Lower lobe of right lung (tissue), 2 donors: ENCODE measurements at regions not wholly inside any gene's neighbourhood (a gene's known extent, or its start where the extent isn't known, plus 50 kb on each side); places are given as distances from the start of the nearest gene placed in this dataset.
"Not testable (repeated sequence)": the region's sequence is repeated elsewhere in the genome, so short reads cannot be mapped to it uniquely, and the experiment has no call there.

Experiments
- ATAC-seq, 2 donors: fragments of 200-7000 bp; cut with Tn5 transposase; one replicate each; pipeline ENCODE4 v1.9.1; 2020 to 2022; ENCODE audit warnings: mild to moderate bottlenecking in 2 of 2, moderate library complexity in 2 of 2
- DNase-seq: peaks from one replicate; pipeline ENCODE4 v3.0.0-alpha.2; 2020
- H3K27ac ChIP-seq: fragments of 200-600 bp; one replicate; pipeline ENCODE4 v1.8.0; 2022
- H3K27me3 ChIP-seq: fragments of 200-600 bp; one replicate; pipeline ENCODE4 v1.8.0; 2022; ENCODE audit warnings: low read depth
- H3K36me3 ChIP-seq: fragments of 200-600 bp; one replicate; pipeline ENCODE4 v1.8.0; 2022; ENCODE audit warnings: mild to moderate bottlenecking
- H3K4me1 ChIP-seq: fragments of 200-600 bp; one replicate; pipeline ENCODE4 v1.8.0; 2022
- H3K4me3 ChIP-seq: fragments of 200-600 bp; one replicate; pipeline ENCODE4 v1.8.0; 2022; ENCODE audit warnings: mild to moderate bottlenecking
- H3K9me3 ChIP-seq: fragments of 200-600 bp; one replicate; pipeline ENCODE4 v1.8.0; 2022
- intact Hi-C: fragments of 100-400 bp; cut with DNase I; formaldehyde crosslinking; loops from one replicate; pipeline ENCODE4 v1.11.0; 2022
- TF ChIP-seq, protein P1 (sequence below): fragments of 200-600 bp; IDR thresholded peaks from one replicate; pipeline ENCODE4 v1.8.0; 2022; ENCODE audit warnings: antibody characterized with exemption, mild to moderate bottlenecking
- donor health status: DM: no; HTN: yes; CAD: no; lungs with severe emphysema.

DNA sequence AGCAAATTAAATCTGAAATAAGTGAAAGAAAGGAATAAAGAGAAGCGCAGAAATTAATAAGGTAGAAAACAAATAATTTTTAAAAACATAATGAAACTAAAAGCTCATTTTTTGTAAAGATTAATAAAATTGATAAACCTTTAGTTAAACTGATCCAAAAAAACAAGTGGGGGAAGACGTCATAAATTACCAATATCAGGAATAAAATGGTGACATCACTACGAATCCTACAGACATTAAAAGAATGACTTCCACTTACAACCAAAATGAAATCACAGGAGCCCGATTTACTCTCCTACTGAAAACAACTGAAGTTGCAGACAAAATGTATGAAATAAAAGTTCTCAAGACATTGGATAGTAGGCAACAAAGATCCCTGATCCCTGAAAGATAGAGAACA lies 68.1 kb upstream of the IFFO2 start:
- ATAC-seq: no peak
- H3K4me3 ChIP-seq: no peak overlapping the region
- DNase-seq: no peak

DNA sequence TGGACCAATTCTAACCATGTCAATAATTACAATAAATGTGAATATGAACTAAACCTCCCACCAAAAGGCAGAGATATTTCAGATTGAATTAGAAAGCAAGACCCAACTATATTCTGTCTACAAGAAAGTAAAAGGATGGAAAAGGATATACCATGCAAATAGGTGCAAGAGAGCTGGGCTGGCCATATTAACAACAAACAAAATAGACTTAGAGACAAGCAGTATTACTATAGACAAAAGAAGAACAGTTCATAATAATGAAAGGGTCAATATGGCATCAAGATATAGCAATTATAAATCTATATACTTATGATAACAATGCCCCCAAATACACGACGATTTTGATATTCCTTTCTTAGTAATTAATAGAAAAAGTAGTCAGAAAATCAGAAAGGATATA lies 67.3 kb upstream of the IFFO2 start:
- H3K4me3 ChIP-seq: no peak overlapping the region
- no peaks in the 10 kb centered on the region for H3K36me3 ChIP-seq
- no peak for ATAC-seq
- intact Hi-C loops: no loop called here
- no peaks in the 10 kb centered on the region for H3K4me1 ChIP-seq
- H3K9me3 ChIP-seq: no peaks in the 10 kb centered on the region
- no peak overlapping the region for H3K27ac ChIP-seq
- TF ChIP-seq, protein P1, sequence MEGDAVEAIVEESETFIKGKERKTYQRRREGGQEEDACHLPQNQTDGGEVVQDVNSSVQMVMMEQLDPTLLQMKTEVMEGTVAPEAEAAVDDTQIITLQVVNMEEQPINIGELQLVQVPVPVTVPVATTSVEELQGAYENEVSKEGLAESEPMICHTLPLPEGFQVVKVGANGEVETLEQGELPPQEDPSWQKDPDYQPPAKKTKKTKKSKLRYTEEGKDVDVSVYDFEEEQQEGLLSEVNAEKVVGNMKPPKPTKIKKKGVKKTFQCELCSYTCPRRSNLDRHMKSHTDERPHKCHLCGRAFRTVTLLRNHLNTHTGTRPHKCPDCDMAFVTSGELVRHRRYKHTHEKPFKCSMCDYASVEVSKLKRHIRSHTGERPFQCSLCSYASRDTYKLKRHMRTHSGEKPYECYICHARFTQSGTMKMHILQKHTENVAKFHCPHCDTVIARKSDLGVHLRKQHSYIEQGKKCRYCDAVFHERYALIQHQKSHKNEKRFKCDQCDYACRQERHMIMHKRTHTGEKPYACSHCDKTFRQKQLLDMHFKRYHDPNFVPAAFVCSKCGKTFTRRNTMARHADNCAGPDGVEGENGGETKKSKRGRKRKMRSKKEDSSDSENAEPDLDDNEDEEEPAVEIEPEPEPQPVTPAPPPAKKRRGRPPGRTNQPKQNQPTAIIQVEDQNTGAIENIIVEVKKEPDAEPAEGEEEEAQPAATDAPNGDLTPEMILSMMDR: no peak
- H3K27me3 ChIP-seq: no peaks in the 10 kb centered on the region
- no peak for DNase-seq

More for the DNA sequence above, 68.1 kb upstream of the IFFO2 start:
- TF ChIP-seq, protein P1: no peak
- intact Hi-C loops: no loop called here
- H3K36me3 ChIP-seq: no peaks in the 10 kb centered on the region
- no peaks in the 10 kb centered on the region for H3K9me3 ChIP-seq
- H3K27me3 ChIP-seq: no peaks in the 10 kb centered on the region
- H3K27ac ChIP-seq: no peak overlapping the region
- H3K4me1 ChIP-seq: no peaks in the 10 kb centered on the region

DNA sequence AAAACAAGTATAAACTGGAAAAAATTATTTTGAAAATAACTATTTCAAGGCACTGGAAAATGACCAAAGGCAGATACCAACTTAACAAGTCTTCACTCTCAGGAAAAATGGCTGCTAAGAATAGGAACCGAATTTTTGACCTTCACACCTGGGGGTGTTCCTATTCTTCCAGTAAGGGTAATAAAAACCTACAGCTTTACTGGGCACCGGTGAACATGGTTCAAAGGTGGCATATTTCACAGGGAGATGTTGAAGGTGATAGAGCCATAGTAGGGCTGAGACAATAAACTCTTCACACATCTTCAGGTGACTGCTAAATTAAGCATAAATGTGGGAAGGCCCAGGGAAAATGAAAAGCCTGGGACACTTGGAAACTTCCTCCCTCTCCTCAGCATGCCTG lies 65.4 kb upstream of the IFFO2 start:
- Histone ChIP-seq H3K36me3 (no peaks in the 10 kb centered on the region), H3K27me3 (no peaks in the 10 kb centered on the region), H3K9me3 (no peaks in the 10 kb centered on the region), H3K27ac (no peak overlapping the region), H3K4me1 (no peaks in the 10 kb centered on the region), H3K4me3 (no peak overlapping the region)
- intact Hi-C loops: no loop called here
- TF ChIP-seq, protein P1: no peak
- DNase-seq (no peak), ATAC-seq (no peak)

DNA sequence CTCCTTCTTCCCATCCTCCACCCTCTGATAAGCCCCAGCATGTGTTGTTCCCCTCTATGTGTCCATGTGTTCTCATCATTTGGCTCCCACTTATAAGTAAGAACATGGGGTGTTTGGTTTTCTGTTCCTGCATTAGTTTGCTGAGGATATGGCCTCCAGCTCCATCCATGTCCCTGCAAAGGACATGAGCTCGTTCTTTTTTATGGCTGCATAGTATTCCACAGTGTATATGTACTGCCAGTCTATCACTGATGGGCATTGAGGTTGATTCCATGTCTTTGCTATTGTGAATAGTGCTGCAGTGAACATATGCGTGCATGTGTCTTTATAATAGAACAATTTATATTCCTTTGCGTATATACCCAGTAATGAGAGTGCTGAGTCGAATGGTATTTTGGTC lies 62.8 kb upstream of the IFFO2 start:
- H3K4me3 ChIP-seq, DNase-seq, ATAC-seq, intact Hi-C loops, H3K27me3 ChIP-seq, H3K27ac ChIP-seq, H3K9me3 ChIP-seq, H3K36me3 ChIP-seq, H3K4me1 ChIP-seq: not testable (repeated sequence)

DNA sequence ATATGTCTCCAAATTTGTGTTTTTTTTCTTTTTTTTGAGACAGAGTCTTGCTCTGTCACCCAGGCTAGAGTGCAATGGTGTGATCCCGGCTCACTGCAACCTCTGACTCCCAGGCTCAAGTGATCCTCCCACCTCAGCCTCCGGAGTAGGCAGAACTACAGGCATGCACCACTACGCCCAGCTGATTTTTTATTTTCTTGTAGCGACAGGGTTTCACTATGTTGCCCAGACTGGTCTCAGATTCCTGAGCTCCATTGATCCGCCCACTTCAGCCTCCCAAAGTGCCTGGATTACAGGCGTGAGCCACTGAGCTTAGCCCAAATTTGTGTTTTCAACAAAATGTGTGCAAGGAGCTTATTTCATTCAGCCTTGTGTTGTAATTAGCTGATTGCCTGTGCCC lies 59.0 kb upstream of the IFFO2 start:
- TF ChIP-seq, protein P1: no peak
- ATAC-seq (no peak), DNase-seq (no peak)
- Histone ChIP-seq H3K4me3 (no peak overlapping the region), H3K9me3 (no peaks in the 10 kb centered on the region), H3K27ac (no peak overlapping the region), H3K27me3 (no peaks in the 10 kb centered on the region), H3K4me1 (peaks cover 14% of the 10 kb centered on the region), H3K36me3 (no peaks in the 10 kb centered on the region)
- intact Hi-C loops: no loop called here

DNA sequence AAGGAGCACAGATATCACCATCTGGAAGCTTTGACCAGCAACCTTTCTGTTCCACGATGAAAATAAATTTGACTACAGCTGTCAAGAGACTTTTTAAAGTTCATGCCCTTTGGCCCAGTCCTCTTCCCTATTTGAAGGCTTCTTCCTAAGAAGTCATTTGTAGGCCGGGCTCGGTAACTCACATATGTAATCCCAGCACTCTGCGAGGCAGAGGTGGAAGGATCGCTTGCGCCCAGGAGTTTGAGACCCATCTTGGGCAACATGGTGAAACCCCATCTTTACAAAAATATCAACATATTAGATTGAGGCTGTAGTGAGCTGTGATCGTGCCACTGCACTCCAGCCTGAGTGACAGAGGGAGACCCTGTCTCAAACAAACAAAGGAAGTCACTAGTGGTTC lies 58.3 kb upstream of the IFFO2 start:
- intact Hi-C loops: no loop called here
- Histone ChIP-seq H3K27me3 (no peaks in the 10 kb centered on the region), H3K4me1 (peaks cover 21% of the 10 kb centered on the region), H3K4me3 (no peak overlapping the region), H3K9me3 (no peaks in the 10 kb centered on the region), H3K27ac (no peak overlapping the region), H3K36me3 (no peaks in the 10 kb centered on the region)
- DNase-seq (no peak), ATAC-seq (no peak)
- TF ChIP-seq, protein P1: no peak
